GM12891 (cell line): ENCODE measurements at regions not wholly inside any gene's neighbourhood (a gene's known extent, or its start where the extent isn't known, plus 50 kb on each side); places are given as distances from the start of the nearest gene placed in this dataset.

Experiments used
- POLR2A ChIP-seq: IDR thresholded peaks from 2 replicates; pipeline ENCODE4 v1.6.1; 2011; ENCODE audit warnings: low read depth, low read length, control low read depth
- POLR2AphosphoS5 ChIP-seq: IDR thresholded peaks from 2 replicates; pipeline ENCODE4 v1.6.1; 2011; ENCODE audit warnings: low read depth, low read length, control low read depth
- SPI1 ChIP-seq: IDR thresholded peaks from 2 replicates; pipeline ENCODE4 v1.6.1; 2011; ENCODE audit warnings: low read depth, low read length, control low read depth
- TAF1 ChIP-seq: IDR thresholded peaks from 2 replicates; pipeline ENCODE4 v1.6.1; 2011; ENCODE audit warnings: low read depth, low read length, control low read depth

DNA sequence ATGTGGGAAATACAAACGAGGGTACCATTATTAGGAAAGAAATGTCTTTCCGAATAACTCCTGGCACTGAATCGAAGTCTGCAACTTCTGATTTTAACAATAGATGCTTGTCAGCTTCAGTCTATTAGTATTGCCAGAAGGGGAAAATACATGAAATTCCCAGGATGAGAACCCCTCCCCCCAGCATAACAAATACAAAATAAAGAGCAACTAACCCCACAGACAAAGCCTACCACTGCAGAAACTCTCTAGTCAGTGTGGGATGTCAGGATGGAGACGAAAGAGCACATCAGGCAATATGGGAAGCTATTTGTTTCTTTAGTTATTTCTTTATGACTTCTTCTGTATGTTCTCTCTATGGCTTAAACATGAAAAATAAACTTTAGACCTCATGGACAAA is 365.0 kb upstream of the CDH2 start:
- TF ChIP-seq POLR2AphosphoS5 (no peak), POLR2A (no peak), TAF1 (no peak), SPI1 (no peak)
